ENCODE measurements at regions not wholly inside any gene's neighbourhood (a gene's known extent, or its start where the extent isn't known, plus 50 kb on each side); places are given as distances from the start of the nearest gene placed in this dataset.

- H3K4me3 ChIP-seq (ENCODE audit: low read depth, low read length) = no peak overlapping the region
- DNase-seq (ENCODE audit: low read depth) = no peak
- in situ Hi-C loops (cut with HindIII; ENCODE audit: low sequenced_read_pairs) = no loop called here
- TF ChIP-seq CTCF (IDR thresholded peaks at IDR 0.05; ENCODE audit: low read depth, low read length, missing control alignments) = no peak
Observed at GRCh38 chr3:86629511-86629910, 361.4 kb downstream of the VGLL3 start.

GRCh38 chr3:86624192-86624591, 366.8 kb downstream of the VGLL3 start:
- no peak for DNase-seq (ENCODE audit: low read depth)
- TF ChIP-seq CTCF (IDR thresholded peaks at IDR 0.05; ENCODE audit: low read depth, low read length, missing control alignments) = no peak
- no peak overlapping the region for H3K4me3 ChIP-seq (ENCODE audit: low read depth, low read length)
- in situ Hi-C loops (cut with HindIII; ENCODE audit: low sequenced_read_pairs) = no loop called here

GRCh38 chr3:86618706-86619105, 372.2 kb downstream of the VGLL3 start:
- TF ChIP-seq CTCF (IDR thresholded peaks at IDR 0.05; ENCODE audit: low read depth, low read length, missing control alignments) = no peak
- no peak for DNase-seq (ENCODE audit: low read depth)
- in situ Hi-C loops (cut with HindIII; ENCODE audit: low sequenced_read_pairs) = no loop called here
- no peak overlapping the region for H3K4me3 ChIP-seq (ENCODE audit: low read depth, low read length)

DNA sequence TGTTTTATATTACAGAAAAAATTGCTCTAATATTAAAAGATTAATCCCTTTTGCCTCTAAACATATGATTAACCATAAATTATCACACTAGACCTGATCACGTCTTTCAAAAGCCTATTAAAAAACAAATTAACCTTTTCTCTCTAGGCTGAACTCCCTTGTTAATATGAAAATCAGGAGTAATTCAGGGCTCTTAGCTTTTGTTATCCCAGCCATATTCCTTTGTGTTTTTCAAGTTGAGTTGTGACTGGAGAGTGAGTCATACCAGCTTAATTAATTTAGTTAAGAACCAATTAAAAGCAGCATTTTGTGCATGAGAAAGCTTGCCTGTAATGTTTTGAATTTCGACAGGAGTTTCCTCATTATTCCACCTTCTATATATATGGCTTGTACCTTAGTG, 385.8 kb downstream of the VGLL3 start:
- no peak overlapping the region for H3K4me3 ChIP-seq (ENCODE audit: low read depth, low read length)
- DNase-seq (ENCODE audit: low read depth) = no peak
- in situ Hi-C loops (cut with HindIII; ENCODE audit: low sequenced_read_pairs) = no loop called here
- TF ChIP-seq CTCF (IDR thresholded peaks at IDR 0.05; ENCODE audit: low read depth, low read length, missing control alignments) = no peak

DNA sequence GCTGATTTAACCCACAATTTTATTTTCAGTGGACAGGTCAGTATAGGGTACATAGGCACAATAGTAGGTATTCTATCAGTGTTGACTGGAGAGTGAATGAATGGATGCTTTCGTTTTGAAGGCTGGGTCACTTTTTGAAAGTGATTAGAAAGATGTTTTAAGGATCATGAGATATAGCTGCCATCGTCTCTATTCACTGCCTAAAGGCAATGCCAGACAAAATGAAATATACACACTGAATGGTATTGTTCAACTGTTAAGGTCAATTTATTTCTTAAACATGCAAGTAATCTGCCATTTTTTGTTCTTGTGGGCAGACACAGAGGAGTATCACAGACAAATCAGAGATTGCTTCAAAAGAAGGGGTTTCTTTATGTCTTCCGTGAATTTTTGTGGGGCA, 395.3 kb downstream of the VGLL3 start:
- DNase-seq (ENCODE audit: low read depth) = no peak
- in situ Hi-C loops (cut with HindIII; ENCODE audit: low sequenced_read_pairs) = no loop called here
- no peak overlapping the region for H3K4me3 ChIP-seq (ENCODE audit: low read depth, low read length)
- no peak for TF ChIP-seq CTCF (IDR thresholded peaks at IDR 0.05; ENCODE audit: low read depth, low read length, missing control alignments)

- DNase-seq (ENCODE audit: low read depth) = no peak
- no peak overlapping the region for H3K4me3 ChIP-seq (ENCODE audit: low read depth, low read length)
- no peak for TF ChIP-seq CTCF (IDR thresholded peaks at IDR 0.05; ENCODE audit: low read depth, low read length, missing control alignments)
- in situ Hi-C loops (cut with HindIII; ENCODE audit: low sequenced_read_pairs) = no loop called here
Observed at GRCh38 chr3:86594838-86595237, 396.1 kb downstream of the VGLL3 start.

GRCh38 chr3:86578071-86578470, 412.9 kb downstream of the VGLL3 start:
- in situ Hi-C loops (cut with HindIII; ENCODE audit: low sequenced_read_pairs) = no loop called here
- no peak for TF ChIP-seq CTCF (IDR thresholded peaks at IDR 0.05; ENCODE audit: low read depth, low read length, missing control alignments)
- DNase-seq (ENCODE audit: low read depth) = no peak
- no peak overlapping the region for H3K4me3 ChIP-seq (ENCODE audit: low read depth, low read length)
